ENCODE measurements at regions not wholly inside any gene's neighbourhood (a gene's known extent, or its start where the extent isn't known, plus 50 kb on each side); places are given as distances from the start of the nearest gene placed in this dataset.

DNA sequence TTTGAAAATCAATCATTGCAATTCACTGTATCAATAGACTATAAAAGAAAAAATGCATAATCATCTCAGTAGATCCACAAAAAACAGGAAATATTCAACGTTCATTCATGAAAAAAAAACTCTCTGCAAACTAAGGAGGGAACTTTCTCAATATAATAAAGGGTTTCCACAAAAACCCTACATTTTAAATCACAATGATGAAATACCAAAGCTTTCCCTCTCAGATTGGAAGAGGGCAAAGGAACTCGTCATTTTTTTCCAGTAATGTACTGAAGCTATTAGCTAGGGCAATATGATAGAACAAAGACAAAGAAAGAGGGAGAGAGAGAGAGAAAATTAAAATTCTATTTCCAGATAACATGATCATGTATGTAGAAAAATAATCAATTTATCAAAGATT, 167.1 kb upstream of the RBMS1 start:
- DNase-seq (ENCODE audit: low read depth, low spot score), result no peak

DNA sequence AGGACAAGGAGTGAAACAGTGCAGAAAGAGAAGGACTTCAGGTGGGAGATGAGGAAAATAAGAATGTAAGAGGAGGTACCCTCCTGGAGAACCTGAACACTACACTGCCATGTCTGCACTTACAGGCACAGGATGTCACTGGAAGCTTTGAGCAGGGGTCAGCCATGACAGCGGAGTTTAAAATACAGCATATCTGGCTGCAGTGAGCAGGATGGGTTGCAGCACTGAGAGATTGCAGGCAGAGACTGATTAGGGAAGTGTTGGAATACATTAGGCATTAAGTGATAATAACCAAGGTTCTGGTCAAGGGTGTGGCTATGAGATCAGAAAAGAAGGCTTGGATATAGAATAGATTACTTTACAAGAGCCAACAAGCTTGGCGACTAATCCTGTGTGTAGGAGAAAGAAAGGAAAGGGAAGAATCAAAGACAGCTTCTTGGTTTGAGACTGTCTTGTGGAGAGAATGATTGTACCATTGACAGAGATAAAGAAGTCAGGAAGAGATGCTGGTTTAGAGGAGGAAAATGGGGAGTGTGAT, 171.1 kb upstream of the RBMS1 start:
- no peak overlapping the region for H3K4me3 ChIP-seq (ENCODE audit: low read length)
- no peak for DNase-seq (ENCODE audit: low read depth, low spot score)

More for the DNA sequence above, 167.1 kb upstream of the RBMS1 start:
- no peak overlapping the region for H3K4me3 ChIP-seq (ENCODE audit: low read length)

DNA sequence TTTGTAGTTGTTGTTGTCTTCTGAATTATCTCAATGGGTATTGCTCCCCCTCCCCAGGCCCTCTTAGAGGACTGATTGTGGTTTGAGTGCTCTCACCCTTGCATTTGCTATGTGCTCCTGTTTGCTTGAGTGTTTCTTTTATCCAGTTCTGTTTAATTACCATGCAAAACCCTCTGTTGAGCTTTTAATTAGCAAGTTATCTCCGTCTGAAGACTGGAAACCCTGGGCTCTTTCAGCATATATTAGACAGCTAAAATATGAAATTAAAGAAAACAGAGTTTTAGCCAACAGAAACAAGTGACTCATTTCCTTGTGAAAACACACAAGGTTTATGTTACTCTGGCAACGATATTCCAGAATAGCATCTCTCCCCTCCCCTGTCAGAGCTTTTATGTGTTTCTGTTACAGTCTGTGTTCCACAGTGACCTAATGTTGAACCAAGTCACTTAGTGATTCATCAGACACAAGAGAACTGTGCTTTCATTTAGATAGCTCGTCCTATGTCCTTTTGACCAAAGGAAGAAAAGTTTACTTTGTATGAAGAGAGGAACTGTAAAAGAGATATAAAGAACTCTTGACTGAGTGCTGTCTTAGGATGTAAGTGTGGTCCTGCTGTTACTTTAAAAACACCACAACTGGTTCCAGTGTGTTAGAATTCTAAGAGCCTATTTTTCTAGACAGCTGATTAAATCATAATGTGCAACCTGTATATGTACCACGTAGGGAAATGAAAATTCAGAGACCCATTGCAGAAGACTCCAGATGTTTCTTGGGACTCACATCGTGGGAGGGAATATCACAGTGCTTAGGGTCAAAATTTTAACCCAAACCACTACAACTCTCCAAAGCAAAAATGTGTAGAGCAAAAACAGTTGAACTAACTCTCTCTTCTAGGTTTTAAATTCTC, 172.8 kb upstream of the RBMS1 start:
- no peak overlapping the region for H3K4me3 ChIP-seq (ENCODE audit: low read length)

DNA sequence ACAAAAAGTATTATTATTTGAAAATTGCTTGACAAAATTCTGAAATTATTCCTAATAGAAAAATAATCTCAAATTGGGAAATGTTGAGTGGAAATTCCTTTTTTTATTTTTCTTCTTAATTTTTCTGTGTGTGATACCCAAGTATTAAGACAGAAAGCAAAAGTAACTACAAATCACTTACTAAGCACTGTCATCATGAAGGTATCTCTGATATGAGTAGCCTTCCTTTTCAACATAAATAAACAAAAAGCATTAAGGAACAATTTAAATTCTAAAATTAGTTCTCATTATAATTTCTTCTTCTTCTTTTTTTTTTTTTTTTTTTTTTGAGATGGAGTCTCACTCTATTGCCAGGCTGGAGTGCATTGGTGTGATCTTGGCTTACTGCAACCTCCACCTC, 174.2 kb upstream of the RBMS1 start:
- no peak overlapping the region for H3K4me3 ChIP-seq (ENCODE audit: low read length)
- no peak for DNase-seq (ENCODE audit: low read depth, low spot score)

More for the DNA sequence above, 172.8 kb upstream of the RBMS1 start:
- no peak for DNase-seq (ENCODE audit: low read depth, low spot score)

DNA sequence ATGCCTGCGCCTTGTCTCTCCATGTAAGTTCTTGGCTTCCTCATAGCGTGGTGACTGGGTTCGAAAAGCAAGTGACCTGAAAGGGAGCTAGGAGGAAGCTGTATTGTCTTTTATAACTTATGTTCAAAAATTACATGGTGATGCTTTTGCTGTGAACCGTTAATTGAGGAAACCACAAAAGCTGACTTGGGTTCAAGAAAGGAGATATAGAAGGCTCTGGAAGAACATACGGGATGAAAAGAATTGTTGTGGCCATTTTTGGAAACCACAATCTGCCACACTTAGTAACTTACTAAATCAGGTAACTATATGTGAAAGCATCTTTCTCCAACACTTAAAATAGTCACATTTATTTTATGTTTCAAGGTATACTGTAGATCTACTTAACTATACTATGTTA, 177.0 kb upstream of the RBMS1 start:
- DNase-seq (ENCODE audit: low read depth, low spot score), result peak; percentile 82
- no peak overlapping the region for H3K4me3 ChIP-seq (ENCODE audit: low read length)

DNA sequence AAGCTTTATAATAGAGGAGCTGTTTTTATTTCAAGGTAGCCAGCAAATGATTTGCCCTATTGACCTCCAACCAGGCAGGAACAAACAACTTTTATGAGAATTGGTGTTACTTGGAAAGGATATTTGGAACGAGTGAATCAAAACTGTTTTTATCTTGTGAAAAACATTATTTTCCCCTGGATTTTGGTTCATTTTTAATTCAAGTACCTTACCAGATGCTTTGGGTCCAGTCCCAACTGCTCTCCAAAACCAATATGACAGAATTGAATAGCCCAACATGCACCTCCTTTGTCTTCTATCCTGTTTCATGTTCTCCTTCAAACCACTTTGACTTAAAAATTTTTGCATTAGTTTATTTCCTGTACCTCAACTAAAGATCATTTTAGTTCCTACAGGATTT, 178.6 kb upstream of the RBMS1 start:
- DNase-seq (ENCODE audit: low read depth, low spot score), result no peak
- H3K4me3 ChIP-seq (ENCODE audit: low read length), result no peak overlapping the region

DNA sequence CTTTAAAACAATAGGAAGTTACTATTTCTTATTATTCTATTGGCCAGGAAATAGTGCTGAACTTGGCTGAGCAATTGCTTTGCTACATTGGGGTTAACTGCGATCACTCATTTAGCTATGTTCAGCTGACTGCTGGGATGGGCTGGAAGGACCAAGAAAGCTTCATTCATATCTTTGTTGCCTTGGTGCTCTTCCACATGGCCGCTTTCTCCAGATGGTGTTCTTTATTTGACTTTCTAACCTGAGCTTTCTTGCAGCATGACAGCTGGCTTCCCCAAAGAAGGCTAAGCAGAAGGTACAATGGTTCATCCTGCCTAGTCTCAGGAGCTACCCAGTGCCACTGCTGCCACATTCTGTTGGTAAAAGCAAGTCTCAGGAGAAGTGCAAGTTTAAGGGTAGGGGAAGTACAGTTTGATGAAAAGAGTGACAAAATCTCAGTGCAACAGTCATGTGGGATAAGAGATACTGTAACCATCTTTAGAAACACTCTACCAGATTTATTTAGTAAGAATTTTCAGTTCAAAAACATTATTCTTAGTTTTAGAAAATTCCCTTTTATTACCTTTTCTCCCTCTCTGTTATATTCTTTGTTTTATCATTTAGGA, 180.6 kb upstream of the RBMS1 start:
- DNase-seq (ENCODE audit: low read depth, low spot score), result no peak
- no peak overlapping the region for H3K4me3 ChIP-seq (ENCODE audit: low read length)

DNA sequence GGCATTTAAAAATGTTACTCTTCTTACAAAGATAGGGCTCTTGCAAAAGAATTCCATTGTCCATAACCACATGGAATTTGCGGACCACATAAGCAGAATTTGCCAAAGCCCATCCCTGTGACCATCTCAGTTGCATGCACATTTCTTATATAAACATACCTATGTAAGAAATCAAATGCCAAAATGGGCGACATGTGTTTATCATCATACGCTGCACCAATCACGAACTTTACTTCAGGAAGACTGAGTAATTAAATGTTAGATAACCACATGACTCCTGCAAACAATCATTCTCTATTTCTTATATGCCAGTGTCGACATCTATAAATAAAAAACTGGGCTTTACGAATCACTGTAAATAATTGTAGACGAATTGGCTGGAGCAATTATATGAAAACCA, 186.1 kb upstream of the RBMS1 start:
- no peak overlapping the region for H3K4me3 ChIP-seq (ENCODE audit: low read length)
- DNase-seq (ENCODE audit: low read depth, low spot score), result no peak

DNA sequence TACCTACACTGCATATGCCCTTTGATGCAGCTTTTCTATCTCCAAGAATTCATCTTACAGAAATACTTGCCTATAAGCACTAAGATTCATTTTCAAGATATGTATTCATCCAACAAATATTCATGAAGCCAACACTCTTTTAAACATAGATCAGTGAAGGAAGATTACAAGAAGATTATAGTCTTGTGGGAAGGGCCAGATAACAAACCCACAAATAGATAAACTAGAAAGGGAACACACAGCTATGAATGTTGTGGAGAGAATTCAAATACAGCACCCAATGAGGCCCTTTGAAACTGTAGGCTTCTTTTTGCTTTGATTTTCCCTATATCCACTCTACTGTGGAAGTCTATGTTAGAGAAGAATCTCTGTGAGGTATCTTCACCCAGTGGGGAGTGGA, 186.7 kb upstream of the RBMS1 start:
- no peak for DNase-seq (ENCODE audit: low read depth, low spot score)
- H3K4me3 ChIP-seq (ENCODE audit: low read length), result no peak overlapping the region

DNA sequence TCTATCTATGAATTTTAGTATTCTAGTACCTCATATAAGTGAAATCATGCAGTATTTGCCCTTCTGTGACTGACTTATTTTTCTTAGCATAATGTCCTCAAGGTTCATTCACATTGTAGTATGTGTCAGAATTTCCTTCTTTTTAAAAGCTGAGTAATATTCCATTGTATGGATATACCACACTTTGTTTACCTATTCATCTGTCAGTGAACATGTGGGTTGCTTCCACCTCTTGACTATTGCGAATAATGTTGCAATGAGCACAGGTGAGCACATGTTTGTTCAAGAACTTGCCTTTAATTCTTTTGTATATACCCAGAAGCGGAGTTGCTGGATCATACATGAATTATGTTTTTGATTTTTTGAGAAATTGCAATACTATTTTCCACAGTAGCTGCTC, 187.4 kb upstream of the RBMS1 start:
- H3K4me3 ChIP-seq (ENCODE audit: low read length), result no peak overlapping the region
- no peak for DNase-seq (ENCODE audit: low read depth, low spot score)

DNA sequence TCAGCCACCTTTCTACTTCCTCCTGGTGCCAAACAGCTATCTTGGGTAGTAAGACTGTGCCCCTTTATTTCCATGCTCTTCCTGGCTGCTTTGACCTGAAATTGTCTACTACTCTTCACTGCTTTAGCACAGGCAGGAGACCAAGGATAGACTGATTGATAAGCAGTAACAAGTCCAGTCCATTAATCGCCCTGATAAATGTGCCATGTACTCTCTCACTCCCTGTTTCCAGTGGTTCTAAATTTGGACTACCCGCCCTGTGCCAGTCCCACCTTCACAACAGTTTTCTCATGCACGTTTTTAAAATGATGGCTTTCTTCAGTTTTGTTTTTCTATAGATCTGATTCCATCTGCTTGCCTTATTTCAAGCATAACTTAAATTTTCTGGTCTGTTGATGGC, 189.6 kb upstream of the RBMS1 start:
- H3K4me3 ChIP-seq (ENCODE audit: low read length), result no peak overlapping the region
- DNase-seq (ENCODE audit: low read depth, low spot score), result no peak

DNA sequence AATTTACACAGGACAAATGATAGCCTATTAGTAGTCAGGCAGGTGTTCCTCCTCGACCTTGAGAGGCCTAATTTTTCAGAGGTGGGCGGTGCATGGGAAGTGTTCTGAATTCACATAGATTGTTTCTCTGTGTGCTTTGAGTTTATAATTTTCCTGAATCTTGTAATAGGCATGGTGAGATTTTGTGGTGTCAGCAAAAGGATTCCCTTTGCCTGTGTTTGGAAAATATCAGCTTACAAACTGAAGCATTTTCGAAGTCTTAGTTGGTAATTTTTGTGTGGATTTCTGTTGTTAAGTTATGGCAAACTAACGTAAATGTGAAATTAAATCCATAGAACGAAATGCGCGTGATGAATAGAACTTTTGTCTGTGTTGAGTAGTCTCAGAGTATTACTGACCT, 194.0 kb upstream of the RBMS1 start:
- no peak for DNase-seq (ENCODE audit: low read depth, low spot score)
- no peak overlapping the region for H3K4me3 ChIP-seq (ENCODE audit: low read length)

DNA sequence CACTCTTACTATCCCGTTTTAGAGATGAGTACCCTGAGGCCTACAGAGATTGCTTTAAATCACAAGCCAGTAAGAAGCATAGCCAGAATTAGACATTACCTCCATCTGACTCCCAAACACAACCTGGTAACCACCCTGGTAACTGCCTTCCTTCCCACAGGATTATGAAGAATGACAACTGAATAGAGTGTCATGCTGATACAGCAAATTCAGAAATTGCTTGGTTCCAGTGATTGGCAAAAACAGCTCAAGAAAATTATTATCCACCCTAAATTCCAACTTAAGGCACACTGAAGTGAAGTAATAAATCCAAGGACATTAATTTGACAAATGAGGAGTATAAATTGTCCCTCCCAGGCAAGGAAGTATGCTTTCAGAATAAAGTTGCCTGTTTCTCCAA, 195.8 kb upstream of the RBMS1 start:
- no peak overlapping the region for H3K4me3 ChIP-seq (ENCODE audit: low read length)
- DNase-seq (ENCODE audit: low read depth, low spot score), result no peak

DNA sequence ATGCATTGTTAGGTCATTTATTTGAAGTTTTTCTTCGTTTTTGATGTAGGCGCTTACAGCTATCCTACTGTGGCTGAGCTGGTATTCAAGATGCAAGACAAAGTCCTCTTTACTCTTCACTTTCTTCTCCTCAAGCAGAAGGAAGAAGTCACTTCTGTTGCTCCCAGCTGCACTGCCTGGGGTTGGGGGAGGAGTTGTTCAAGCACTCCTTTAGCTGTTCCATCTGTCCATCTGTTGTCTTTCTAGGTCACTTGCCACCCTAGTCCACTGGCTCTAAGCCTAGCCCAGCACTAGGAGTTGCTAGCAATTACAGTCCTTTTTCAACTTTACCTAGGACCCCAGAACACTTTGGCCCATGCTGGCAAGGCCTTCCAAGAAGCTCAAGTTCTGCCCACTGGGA, 200.6 kb upstream of the RBMS1 start:
- H3K4me3 ChIP-seq (ENCODE audit: low read length), result no peak overlapping the region
- no peak for DNase-seq (ENCODE audit: low read depth, low spot score)

DNA sequence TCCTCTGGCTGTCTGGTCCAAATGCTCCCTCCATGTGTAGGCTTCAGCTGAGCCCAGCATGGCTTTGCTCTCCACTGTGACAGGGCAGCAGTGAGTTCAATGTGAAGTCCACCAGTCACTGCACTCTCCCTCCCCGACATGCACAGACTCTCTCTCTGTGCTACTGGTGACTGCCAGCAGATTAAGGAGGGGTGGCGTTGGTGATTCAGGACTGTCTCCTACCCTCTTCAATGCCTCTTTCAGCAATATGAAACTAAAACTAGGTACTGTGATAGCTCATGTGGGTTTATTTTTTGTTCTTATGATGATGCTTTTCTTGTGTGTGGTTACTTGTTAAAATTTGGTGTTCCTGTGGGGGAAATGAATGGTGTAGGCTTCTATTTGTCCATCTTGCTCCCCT, 201.0 kb upstream of the RBMS1 start:
- no peak for DNase-seq (ENCODE audit: low read depth, low spot score)
- H3K4me3 ChIP-seq (ENCODE audit: low read length), result no peak overlapping the region

DNA sequence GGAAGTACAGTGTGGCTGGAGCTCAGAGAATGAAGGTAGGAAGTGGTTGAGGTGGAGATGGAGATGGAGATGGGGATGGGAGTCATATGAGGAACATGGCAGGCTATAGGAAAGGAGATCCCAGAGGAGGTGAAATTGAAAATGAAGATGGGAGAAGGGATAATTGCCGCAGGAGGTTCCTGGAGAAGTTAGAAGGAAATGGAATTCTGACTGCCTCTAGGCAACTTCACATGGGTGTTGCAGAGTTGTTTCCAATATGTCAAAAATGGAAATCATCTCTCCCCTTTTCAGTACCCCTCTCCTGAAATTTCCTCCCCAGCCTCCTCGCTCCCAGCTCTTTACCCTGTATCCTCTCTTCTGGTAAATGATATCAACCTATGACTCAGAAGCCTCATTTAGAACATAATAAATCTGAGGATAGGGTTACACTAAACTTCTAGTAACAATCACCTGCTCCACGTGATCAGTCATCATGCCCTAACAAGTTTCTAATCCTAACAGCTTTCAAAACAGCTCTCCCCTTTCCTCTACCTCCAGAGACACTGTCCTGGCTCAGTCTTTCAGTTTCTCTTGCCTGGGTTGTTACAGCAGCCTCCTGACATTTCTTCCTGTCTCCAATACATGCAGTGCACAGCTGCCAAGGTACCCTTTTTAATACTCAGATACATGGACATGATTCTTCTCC, 201.9 kb upstream of the RBMS1 start:
- H3K4me3 ChIP-seq (ENCODE audit: low read length), result no peak overlapping the region
- no peak for DNase-seq (ENCODE audit: low read depth, low spot score)

DNA sequence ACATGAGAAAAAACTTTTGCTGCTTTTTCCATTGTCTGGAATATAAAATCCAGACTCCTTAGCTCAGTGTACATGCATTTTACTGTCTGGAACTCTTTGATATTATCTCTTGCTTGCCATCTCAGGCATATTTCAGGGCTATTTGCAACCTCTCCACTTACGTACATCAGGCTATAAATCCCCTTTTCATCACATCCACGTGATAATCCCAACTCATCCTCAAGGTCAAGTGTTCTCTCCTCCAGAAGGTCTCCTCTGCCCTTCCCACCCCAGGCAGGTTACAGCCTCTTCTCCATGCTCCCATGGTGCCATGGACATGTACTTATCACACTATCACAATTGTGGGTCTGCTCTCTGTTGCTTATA, 202.5 kb upstream of the RBMS1 start:
- H3K4me3 ChIP-seq (ENCODE audit: low read length), result no peak overlapping the region
- DNase-seq (ENCODE audit: low read depth, low spot score), result no peak

DNA sequence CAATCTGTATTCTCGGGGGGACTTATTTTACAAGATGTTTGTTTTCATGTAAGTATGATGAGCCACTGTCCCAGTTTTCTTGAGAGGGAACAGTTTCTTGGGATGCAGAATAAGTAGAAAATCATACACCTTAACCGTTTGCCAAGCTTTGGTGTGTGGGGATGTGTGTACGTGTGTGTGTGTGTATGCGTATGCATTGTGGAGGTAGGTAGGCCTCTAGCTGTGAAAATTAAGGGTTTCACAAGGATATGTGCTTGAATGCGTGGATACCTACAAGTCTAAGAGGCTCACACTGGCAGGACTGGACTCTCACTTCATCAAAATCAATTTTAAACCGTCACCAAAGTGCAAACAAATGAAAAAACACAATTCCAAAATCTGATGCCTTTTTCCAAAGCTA, 204.2 kb upstream of the RBMS1 start:
- no peak for DNase-seq (ENCODE audit: low read depth, low spot score)
- H3K4me3 ChIP-seq (ENCODE audit: low read length), result no peak overlapping the region

DNA sequence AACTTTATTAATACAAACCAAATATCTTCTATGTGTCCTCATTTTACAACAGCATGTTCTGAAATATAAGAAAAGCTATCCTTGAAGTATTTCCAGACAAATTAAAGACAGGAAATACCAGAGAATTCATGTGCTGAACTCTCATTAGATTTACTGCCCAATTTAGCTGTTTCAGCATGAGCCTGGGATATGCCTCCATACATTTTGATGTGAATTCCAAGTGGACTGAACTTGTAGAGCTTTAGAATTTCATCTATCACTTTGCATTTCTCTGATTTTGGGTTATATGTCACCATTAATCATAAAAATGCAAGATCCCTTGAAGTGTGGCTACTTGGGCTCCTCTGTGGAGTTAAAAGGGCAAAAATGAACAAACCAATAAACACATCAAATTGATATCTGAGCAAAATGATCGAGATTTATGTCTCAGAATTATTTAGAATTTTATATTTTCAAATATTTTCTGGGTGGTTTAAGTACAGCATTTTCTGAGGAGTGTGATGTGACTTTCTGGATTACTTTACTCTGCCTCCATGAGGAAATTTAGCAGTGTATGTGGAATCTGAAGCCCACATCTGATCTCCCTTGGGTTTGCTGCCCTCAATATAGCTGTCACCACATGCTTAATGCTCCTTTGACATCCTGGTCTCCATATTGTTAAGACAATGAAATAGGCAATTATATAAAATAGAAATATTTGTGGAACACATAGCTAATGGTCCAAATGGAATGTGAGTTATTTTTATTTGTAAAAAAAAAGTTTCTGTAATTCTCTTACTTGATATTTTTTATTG, 206.6 kb upstream of the RBMS1 start:
- H3K4me3 ChIP-seq (ENCODE audit: low read length), result no peak overlapping the region
- DNase-seq (ENCODE audit: low read depth, low spot score), result no peak
